ENCODE measurements at regions not wholly inside any gene's neighbourhood (a gene's known extent, or its start where the extent isn't known, plus 50 kb on each side); places are given as distances from the start of the nearest gene placed in this dataset.

GRCh38 chr9:693201-694091 lies 148.1 kb upstream of the DMRT1 start:
- no peak for TF ChIP-seq POLR2A (IDR thresholded peaks at IDR 0.05; ENCODE audit: low read depth, low read length)
- TF ChIP-seq POLR2AphosphoS5 (IDR thresholded peaks at IDR 0.05; ENCODE audit: low read depth, low read length) = no peak
- TF ChIP-seq TAF1 (IDR thresholded peaks at IDR 0.05; ENCODE audit: borderline replicate concordance, low read depth, low read length) = no peak
